Stimulated activated naive B cell treated with anti-CD40 and anti-IgM and Interleukin-4, amounts not matched to agents 10 μg/mL and 1 μg/mL and 100 μg/mL, for 72 hours (primary cell): ENCODE measurements at regions not wholly inside any gene's neighbourhood (a gene's known extent, or its start where the extent isn't known, plus 50 kb on each side); places are given as distances from the start of the nearest gene placed in this dataset.
"Not testable (repeated sequence)": the region's sequence is repeated elsewhere in the genome, so short reads cannot be mapped to it uniquely, and the experiment has no call there.

Source experiments
- ATAC-seq, 2 donors: fragments of 150-1000 bp; cut with Tn5 transposase; replicated peaks; 2 replicates each; pipeline ENCODE4 v1.10.0; 2021; ENCODE audit warnings: moderate library complexity in 1 of 2
- DNase-seq: peaks from one replicate; pipeline ENCODE4 v3.0.0; 2021
- H3K27ac Mint-ChIP-seq: one replicate; pipeline ENCODE4 v1.8.0; 2022; ENCODE audit warnings: mild to moderate bottlenecking, mixed read lengths
- H3K27me3 Mint-ChIP-seq, 2 donors: one replicate each; pipeline ENCODE4 v1.8.0; 2022; ENCODE audit warnings: mixed read lengths in 2 of 2
- H3K36me3 Mint-ChIP-seq, 2 donors: one replicate each; pipeline ENCODE4 v1.8.0; 2022; ENCODE audit warnings: mixed read lengths in 2 of 2, mild to moderate bottlenecking in 1 of 2
- H3K4me1 Mint-ChIP-seq, 2 donors: one replicate each; pipeline ENCODE4 v1.8.0; 2022; ENCODE audit warnings: mixed read lengths in 2 of 2, mild to moderate bottlenecking in 1 of 2
- H3K4me3 Mint-ChIP-seq, 2 donors: one replicate each; pipeline ENCODE4 v1.8.0; 2022; ENCODE audit warnings: mild to moderate bottlenecking in 2 of 2, mixed read lengths in 2 of 2, moderate library complexity in 1 of 2
- H3K9me3 Mint-ChIP-seq, 2 donors: one replicate each; pipeline ENCODE4 v1.8.0; 2022; ENCODE audit warnings: mixed read lengths in 2 of 2, mild to moderate bottlenecking in 1 of 2

- H3K9me3 Mint-ChIP-seq: peaks cover 1 to 5% of the 10 kb centered on the region in 2 donors
- no peak overlapping the region for H3K4me3 Mint-ChIP-seq
Measured at GRCh38 chrX:13404364-13404763, 84.5 kb upstream of the ATXN3L start.

GRCh38 chrX:13401724-13402123 lies 81.9 kb upstream of the ATXN3L start:
- peaks cover 0 to under 1% of the 10 kb centered on the region in 2 donors for H3K36me3 Mint-ChIP-seq

More at GRCh38 chrX:13404364-13404763, 84.5 kb upstream of the ATXN3L start:
- ATAC-seq (no peak), DNase-seq (no peak)
- Mint-ChIP-seq H3K36me3 (peaks cover 0 to 5% of the 10 kb centered on the region in 2 donors), H3K27ac (no peak overlapping the region), H3K27me3 (peaks cover 0 to 5% of the 10 kb centered on the region in 2 donors), H3K4me1 (peaks cover 0 to 6% of the 10 kb centered on the region in 2 donors)

GRCh38 chrX:13398839-13399238 lies 79.0 kb upstream of the ATXN3L start:
- peaks cover 0 to 9% of the 10 kb centered on the region in 2 donors for H3K36me3 Mint-ChIP-seq
- ATAC-seq (no peak), DNase-seq (no peak)

More at GRCh38 chrX:13401724-13402123, 81.9 kb upstream of the ATXN3L start:
- Mint-ChIP-seq H3K4me1 (peaks cover 2 to 7% of the 10 kb centered on the region in 2 donors), H3K27me3 (peaks cover 0 to 4% of the 10 kb centered on the region in 2 donors), H3K27ac (no peak overlapping the region), H3K4me3 (no peak overlapping the region), H3K9me3 (peaks cover under 1 to 1% of the 10 kb centered on the region in 2 donors)
- ATAC-seq (no peak), DNase-seq (no peak)

GRCh38 chrX:13397878-13398818 lies 78.3 kb upstream of the ATXN3L start:
- DNase-seq: no peak
- ATAC-seq: peak; percentile 43 to 44
- peaks cover 3 to 12% of the 10 kb centered on the region in 2 donors for H3K4me1 Mint-ChIP-seq
- no peak overlapping the region for H3K4me3 Mint-ChIP-seq
- no peak overlapping the region for H3K27ac Mint-ChIP-seq
- peaks cover 0 to 15% of the 10 kb centered on the region in 2 donors for H3K27me3 Mint-ChIP-seq
- peaks cover 0 to 14% of the 10 kb centered on the region in 2 donors for H3K36me3 Mint-ChIP-seq
- H3K9me3 Mint-ChIP-seq: peaks cover 8 to 9% of the 10 kb centered on the region in 2 donors

More at GRCh38 chrX:13398839-13399238, 79.0 kb upstream of the ATXN3L start:
- Mint-ChIP-seq H3K27ac (no peak overlapping the region), H3K4me1 (peaks cover 3 to 17% of the 10 kb centered on the region in 2 donors), H3K4me3 (no peak overlapping the region), H3K9me3 (peaks cover 6 to 9% of the 10 kb centered on the region in 2 donors), H3K27me3 (peaks cover 0 to 10% of the 10 kb centered on the region in 2 donors)

DNA sequence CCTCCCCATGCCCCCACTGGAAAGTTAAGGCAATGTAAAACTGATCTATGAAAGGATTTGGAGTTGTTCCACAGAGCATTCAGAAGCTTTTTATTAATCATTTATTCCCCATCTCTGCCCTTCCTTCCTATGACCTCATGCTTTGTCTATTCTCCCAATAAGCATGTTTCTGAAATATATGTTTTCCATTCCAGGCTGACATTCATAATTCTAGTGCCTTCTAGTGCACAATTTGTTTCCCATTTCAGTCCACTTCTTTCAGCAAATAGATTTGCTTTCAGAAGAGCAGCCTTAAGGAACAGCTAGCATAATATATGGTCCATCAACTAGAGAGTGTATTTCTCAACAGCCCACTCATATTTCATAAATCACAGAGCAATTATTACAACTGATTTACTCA lies 77.1 kb upstream of the ATXN3L start:
- no peak for DNase-seq
- peaks cover 0 to 17% of the 10 kb centered on the region in 2 donors for H3K36me3 Mint-ChIP-seq

GRCh38 chrX:13389501-13389900 lies 69.6 kb upstream of the ATXN3L start:
- Mint-ChIP-seq H3K4me3 (no peak overlapping the region), H3K4me1 (peaks cover 6 to 9% of the 10 kb centered on the region in 2 donors), H3K9me3 (peaks cover 4 to 7% of the 10 kb centered on the region in 2 donors), H3K36me3 (peaks cover 3 to 13% of the 10 kb centered on the region in 2 donors), H3K27me3 (peaks cover 0 to 26% of the 10 kb centered on the region in 2 donors), H3K27ac (no peak overlapping the region)
- DNase-seq (no peak), ATAC-seq (no peak)

More for the DNA sequence above, 77.1 kb upstream of the ATXN3L start:
- Mint-ChIP-seq H3K27me3 (peaks cover 0 to 20% of the 10 kb centered on the region in 2 donors), H3K27ac (no peak overlapping the region), H3K4me1 (peaks cover 3 to 12% of the 10 kb centered on the region in 2 donors), H3K4me3 (no peak overlapping the region), H3K9me3 (peaks cover 8 to 9% of the 10 kb centered on the region in 2 donors)
- ATAC-seq: no peak

- Mint-ChIP-seq H3K36me3 (peaks cover 3 to 7% of the 10 kb centered on the region in 2 donors), H3K27me3 (peaks cover 0 to 24% of the 10 kb centered on the region in 2 donors), H3K4me1 (peaks cover 6 to 9% of the 10 kb centered on the region in 2 donors), H3K27ac (peak overlapping the region; percentile 32), H3K9me3 (peaks cover 4 to 6% of the 10 kb centered on the region in 2 donors), H3K4me3 (no peak overlapping the region)
- DNase-seq (peak; percentile 34), ATAC-seq (peak; percentile 97 to 98)
Measured at GRCh38 chrX:13387666-13388494, 68.0 kb upstream of the ATXN3L start.

DNA sequence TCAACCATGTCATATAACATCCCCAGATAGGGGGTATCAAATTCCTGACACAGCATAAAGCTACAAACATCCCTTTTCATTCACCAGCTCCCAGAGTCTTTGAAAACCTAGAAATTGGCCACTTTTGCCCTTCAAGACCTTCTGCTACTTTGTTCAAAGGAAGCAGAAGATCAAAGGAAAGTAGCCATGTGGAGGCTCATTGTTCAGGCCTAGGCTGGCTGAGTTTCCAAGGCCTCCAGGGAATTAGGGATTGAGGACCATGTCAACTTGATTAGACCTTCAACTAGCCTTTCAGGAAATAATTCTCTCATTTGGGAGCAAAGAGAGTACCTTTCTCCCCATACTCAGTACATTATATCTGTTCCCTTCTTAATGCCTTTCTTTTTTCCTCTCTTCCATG lies 66.8 kb upstream of the ATXN3L start:
- H3K4me3 Mint-ChIP-seq: no peak overlapping the region
- peaks cover 0 to 19% of the 10 kb centered on the region in 2 donors for H3K27me3 Mint-ChIP-seq
- H3K27ac Mint-ChIP-seq: no peak overlapping the region
- DNase-seq: no peak
- no peak for ATAC-seq
- peaks cover 4 to 6% of the 10 kb centered on the region in 2 donors for H3K9me3 Mint-ChIP-seq
- H3K4me1 Mint-ChIP-seq: peaks cover 6 to 9% of the 10 kb centered on the region in 2 donors
- peaks cover 3% of the 10 kb centered on the region in 2 donors for H3K36me3 Mint-ChIP-seq

- ATAC-seq: no peak
- H3K4me1 Mint-ChIP-seq: peaks cover 6 to 9% of the 10 kb centered on the region in 2 donors
- no peak overlapping the region for H3K4me3 Mint-ChIP-seq
- no peak overlapping the region for H3K27ac Mint-ChIP-seq
- no peak for DNase-seq
- peaks cover 0 to 19% of the 10 kb centered on the region in 2 donors for H3K27me3 Mint-ChIP-seq
- peaks cover 4 to 6% of the 10 kb centered on the region in 2 donors for H3K9me3 Mint-ChIP-seq
- peaks cover 3% of the 10 kb centered on the region in 2 donors for H3K36me3 Mint-ChIP-seq
Measured at GRCh38 chrX:13386092-13386491, 66.2 kb upstream of the ATXN3L start.

DNA sequence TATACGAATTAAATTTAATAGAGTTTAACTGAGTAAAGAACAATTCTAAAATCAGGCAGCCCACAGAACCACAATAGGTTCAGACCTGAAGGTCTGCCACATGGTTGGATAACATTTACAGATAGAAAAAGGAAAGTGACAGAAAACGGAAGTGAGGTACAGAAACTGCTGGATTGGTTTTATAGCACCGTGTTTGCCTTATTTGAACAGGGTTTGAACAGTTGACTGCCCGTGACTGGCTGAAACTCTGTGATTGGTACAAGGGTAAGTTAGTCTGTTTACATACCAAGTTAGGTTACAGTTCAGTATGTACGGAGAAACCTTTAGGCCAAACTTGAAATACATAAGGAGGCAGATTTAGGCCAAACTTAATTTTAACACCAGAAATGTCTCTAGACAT lies 64.1 kb upstream of the ATXN3L start:
- Mint-ChIP-seq H3K27me3 (peaks cover 0 to 14% of the 10 kb centered on the region in 2 donors), H3K27ac (no peak overlapping the region), H3K4me1 (peaks cover 6 to 9% of the 10 kb centered on the region in 2 donors), H3K4me3 (no peak overlapping the region), H3K9me3 (peaks cover 0 to 2% of the 10 kb centered on the region in 2 donors), H3K36me3 (peaks cover 0 to 3% of the 10 kb centered on the region in 2 donors)
- no peak for DNase-seq
- ATAC-seq: peak in 1 of 2 donors; percentile 23

DNA sequence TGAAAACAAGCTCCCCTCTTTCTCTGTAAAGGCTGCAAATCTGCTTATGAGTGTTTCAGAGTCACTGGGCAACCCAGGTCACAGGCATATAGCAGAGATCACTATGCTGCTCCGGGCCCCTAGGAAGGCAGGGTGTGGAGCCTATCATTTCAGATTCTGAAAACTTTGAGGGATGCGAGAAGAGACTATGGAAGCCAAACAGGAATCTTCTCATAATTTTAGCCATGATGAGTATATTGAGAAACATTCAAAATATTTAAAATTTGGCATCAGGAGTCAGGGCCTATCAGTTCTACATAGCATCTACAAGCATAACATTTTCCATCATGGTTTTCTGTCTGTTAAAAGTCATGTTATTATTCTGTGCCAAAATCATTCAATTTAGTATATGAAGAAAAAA lies 61.7 kb upstream of the ATXN3L start:
- no peak for DNase-seq

DNA sequence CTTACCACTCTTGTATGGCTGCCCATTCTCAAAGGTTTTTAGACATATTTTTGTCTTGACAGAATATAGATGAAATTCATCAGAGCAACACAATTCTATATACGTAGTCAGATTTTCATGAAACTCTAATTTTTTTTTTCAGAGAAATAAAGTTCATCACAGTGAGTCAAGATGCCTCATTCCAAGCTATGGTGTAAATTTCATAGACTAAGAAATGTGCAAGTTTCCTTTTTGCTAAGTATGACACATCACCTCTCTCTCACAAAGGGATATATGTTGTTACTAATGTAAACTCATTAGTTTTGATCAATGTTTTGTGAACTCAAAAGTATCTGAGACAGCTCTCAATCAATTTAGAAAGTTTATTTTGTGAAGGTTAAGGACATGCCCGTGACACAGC lies 60.4 kb upstream of the ATXN3L start:
- H3K27me3 Mint-ChIP-seq: peaks cover 0 to 13% of the 10 kb centered on the region in 2 donors
- peaks cover 0 to 8% of the 10 kb centered on the region in 2 donors for H3K9me3 Mint-ChIP-seq
- H3K4me3 Mint-ChIP-seq: no peak overlapping the region
- no peak for ATAC-seq
- H3K36me3 Mint-ChIP-seq: no peaks in the 10 kb centered on the region
- peak overlapping the region; percentile 37 for H3K27ac Mint-ChIP-seq
- no peak for DNase-seq
- H3K4me1 Mint-ChIP-seq: peaks cover 5 to 8% of the 10 kb centered on the region in 2 donors

More for the DNA sequence above, 61.7 kb upstream of the ATXN3L start:
- no peak for ATAC-seq
- Mint-ChIP-seq H3K27me3 (peaks cover 0 to 13% of the 10 kb centered on the region in 2 donors), H3K36me3 (no peaks in the 10 kb centered on the region), H3K4me3 (no peak overlapping the region), H3K9me3 (peaks cover 0 to 8% of the 10 kb centered on the region in 2 donors), H3K4me1 (peaks cover 5 to 8% of the 10 kb centered on the region in 2 donors), H3K27ac (no peak overlapping the region)

GRCh38 chrX:13378562-13379518 lies 59.0 kb upstream of the ATXN3L start:
- Mint-ChIP-seq H3K27me3 (peaks cover 0 to 11% of the 10 kb centered on the region in 2 donors), H3K4me1 (peaks cover 12 to 14% of the 10 kb centered on the region in 2 donors)
- not testable (repeated sequence) for H3K36me3 Mint-ChIP-seq, H3K9me3 Mint-ChIP-seq, H3K4me3 Mint-ChIP-seq, H3K27ac Mint-ChIP-seq
- DNase-seq (peak; percentile 22), ATAC-seq (peak; percentile 55 to 64)
